ENCODE measurements at regions not wholly inside any gene's neighbourhood (a gene's known extent, or its start where the extent isn't known, plus 50 kb on each side); places are given as distances from the start of the nearest gene placed in this dataset.

- TF ChIP-seq CTCF (IDR thresholded peaks at IDR 0.05; ENCODE audit: low read depth, low read length): no peak
- TF ChIP-seq POLR2A (IDR thresholded peaks at IDR 0.05; ENCODE audit: extremely low read depth, insufficient read length): no peak
- TF ChIP-seq MAX (IDR thresholded peaks at IDR 0.05; ENCODE audit: low read depth, low read length): no peak
Observed at GRCh38 chr5:163747586-163747985, 242.2 kb downstream of the MAT2B start.

Data from NB4 (cell line).